B cell (primary cell): ENCODE measurements at regions not wholly inside any gene's neighbourhood (a gene's known extent, or its start where the extent isn't known, plus 50 kb on each side); places are given as distances from the start of the nearest gene placed in this dataset.

ENCODE experiments used
- ATAC-seq: fragments of 200-7000 bp; cut with Tn5 transposase; one replicate; pipeline ENCODE4 v1.10.0; 2021; ENCODE audit warnings: low read depth, mild to moderate bottlenecking, moderate number of reproducible peaks, moderate library complexity
- CTCF ChIA-PET: fragments of 350-600 bp; sonication (Branson Sonifier 250); formaldehyde crosslinking; loops from one replicate; lab custom pipeline; 2021; ENCODE audit warnings: antibody characterized with exemption, inconsistent platforms; lab: Charles Lee
- POLR2A ChIA-PET: fragments of 350-600 bp; sonication (Branson Sonifier 250); formaldehyde crosslinking; loops from one replicate; lab custom pipeline; 2021; ENCODE audit warnings: antibody characterized with exemption; lab: Charles Lee
- DNase-seq: peaks from one replicate; pipeline ENCODE4 v3.0.0; 2013
- H2AFZ ChIP-seq: 2 replicates; pipeline ENCODE4 v1.6.1; 2012; ENCODE audit warnings: mild to moderate bottlenecking, low read depth, low read length; ENCODE audit not compliant: insufficient read depth, poor library complexity, severe bottlenecking
- H3K27ac ChIP-seq, 2 donors: 1 replicate in 1 of 2; 2 replicates in 1 of 2; pipeline ENCODE4 v1.5.1; 2012 to 2013; ENCODE audit warnings: low read length in 2 of 2, mild to moderate bottlenecking in 2 of 2, moderate library complexity in 1 of 2
- H3K27me3 ChIP-seq, 4 experiments: fragments of 200-600 bp in 1 of 4; sonication (generic) in 1 of 4; replicated peaks in 1 of 4; 1 replicate in 2 of 4; 2 replicates in 2 of 4; pipeline versions ENCODE4 v1.6.1 to v1.7.0; 2013 to 2016; ENCODE audit warnings: low read length in 3 of 4, mild to moderate bottlenecking in 2 of 4, mixed read lengths in 1 of 4, moderate library complexity in 1 of 4; ENCODE audit not compliant: insufficient read depth in 4 of 4, control insufficient read depth in 3 of 4; ENCODE audit errors: control extremely low read depth in 1 of 4
- H3K36me3 ChIP-seq, 2 experiments: replicated peaks in 1 of 2; 1 replicate in 1 of 2; 2 replicates in 1 of 2; pipeline versions ENCODE4 v1.6.1 to v1.7.1; 2013; ENCODE audit warnings: low read length in 1 of 2; ENCODE audit not compliant: insufficient read depth in 2 of 2, control insufficient read depth in 1 of 2; ENCODE audit errors: control extremely low read depth in 1 of 2, extremely low read depth in 1 of 2
- H3K4me1 ChIP-seq, 2 donors: fragments of 200-600 bp in 1 of 2; sonication (generic) in 1 of 2; 1 replicate in 1 of 2; 2 replicates in 1 of 2; pipeline versions ENCODE4 v1.5.1 to v1.6.1; 2013 to 2017; ENCODE audit warnings: low read length in 2 of 2; ENCODE audit not compliant: control insufficient read depth in 2 of 2, insufficient read depth in 2 of 2
- H3K4me2 ChIP-seq: replicated peaks from 2 replicates; pipeline ENCODE3; 2012; ENCODE audit warnings: mild to moderate bottlenecking, low read depth, low read length; ENCODE audit not compliant: poor library complexity, severe bottlenecking
- H3K4me3 ChIP-seq, 5 experiments: fragments of 200-600 bp in 1 of 5; sonication (generic) in 1 of 5; 1 replicate in 3 of 5; 2 replicates in 2 of 5; pipeline versions ENCODE4 v1.5.1 to v1.7.0; 2011 to 2016; ENCODE audit warnings: low read length in 4 of 5, mild to moderate bottlenecking in 4 of 5, low read depth in 2 of 5, control low read depth in 1 of 5, moderate library complexity in 1 of 5; ENCODE audit not compliant: insufficient read depth in 1 of 5; ENCODE audit errors: control extremely low read depth in 1 of 5, extremely low read depth in 1 of 5
- H3K79me2 ChIP-seq: fragments of 200-600 bp; sonication (generic); one replicate; pipeline ENCODE4 v1.6.0; 2016; ENCODE audit warnings: low read length; ENCODE audit not compliant: control insufficient read depth, insufficient read depth
- H3K9ac ChIP-seq: fragments of 200-600 bp; sonication (generic); 2 replicates; pipeline ENCODE4 v1.6.1; 2017; ENCODE audit warnings: mild to moderate bottlenecking, low read length, moderate library complexity
- H3K9me3 ChIP-seq, 3 donors: one replicate each; pipeline versions ENCODE4 v1.6.1 to v1.7.1; 2013; ENCODE audit warnings: low read length in 2 of 3; ENCODE audit not compliant: control insufficient read depth in 2 of 3, insufficient read depth in 1 of 3; ENCODE audit errors: control extremely low read depth in 1 of 3
- H4K20me1 ChIP-seq: 2 replicates; pipeline ENCODE4 v1.6.0; 2012; ENCODE audit warnings: mild to moderate bottlenecking, low read length; ENCODE audit not compliant: insufficient read depth, control insufficient read depth, poor library complexity, severe bottlenecking
- H3K27ac Mint-ChIP-seq: one replicate; pipeline ENCODE4 v1.8.0; 2021; ENCODE audit warnings: mixed read lengths
- H3K27me3 Mint-ChIP-seq: one replicate; pipeline ENCODE4 v1.8.0; 2021; ENCODE audit warnings: mixed read lengths
- H3K4me1 Mint-ChIP-seq: one replicate; pipeline ENCODE4 v1.8.0; 2021; ENCODE audit warnings: mixed read lengths
- H3K4me3 Mint-ChIP-seq: one replicate; pipeline ENCODE4 v1.8.0; 2021; ENCODE audit warnings: mixed read lengths
- H3K9me3 Mint-ChIP-seq: one replicate; pipeline ENCODE4 v1.8.0; 2022; ENCODE audit warnings: mixed read lengths; ENCODE audit not compliant: insufficient read depth
- CTCF ChIP-seq: fragments of 200-600 bp; IDR thresholded peaks from one replicate; pipeline ENCODE4 v1.8.0; 2022; ENCODE audit warnings: antibody characterized with exemption, mild to moderate bottlenecking
- EZH2 ChIP-seq: IDR thresholded peaks from 2 replicates; pipeline ENCODE4 v1.6.1; 2012; ENCODE audit warnings: borderline replicate concordance, low read depth, mild to moderate bottlenecking, moderate library complexity, low read length; ENCODE audit not compliant: insufficient read depth, poor library complexity, severe bottlenecking
- WGBS: methylation state at CpG from one replicate; pipeline ENCODE4 v1.1.5; 2013; ENCODE audit warnings: missing lambda C conversion rate; ENCODE audit not compliant: insufficient coverage; 5-methylcytosine and 5-hydroxymethylcytosine counted together
- intact Hi-C: fragments of 100-400 bp; cut with micrococcal nuclease; formaldehyde crosslinking; loops from one replicate; pipeline ENCODE4 v1.10.0; 2022

- H3K4me3 Mint-ChIP-seq = no peak overlapping the region
- Histone ChIP-seq H4K20me1 (no peaks in the 10 kb centered on the region), H3K27me3 (no peaks in the 10 kb centered on the region), H3K9ac (no peak overlapping the region), H3K4me1 (no peaks in the 10 kb centered on the region), H3K9me3 (peaks cover 0 to 2% (median 0%) of the 10 kb centered on the region in 3 donors), H3K27ac (no peak overlapping the region), H2AFZ (no peak overlapping the region), H3K79me2 (no peaks in the 10 kb centered on the region), H3K4me2 (no peak overlapping the region), H3K36me3 (no peaks in the 10 kb centered on the region), H3K4me3 (no peak overlapping the region)
- no peaks in the 10 kb centered on the region for H3K4me1 Mint-ChIP-seq
- ChIA-PET CTCF (no interaction called here), POLR2A (no interaction called here)
- ATAC-seq (no peak), DNase-seq (no peak)
- WGBS = no CpG with 5 or more reads among the region's 3 CpGs
- TF ChIP-seq CTCF (no peak), EZH2 (no peak)
- peaks cover 3% of the 10 kb centered on the region for H3K27me3 Mint-ChIP-seq
- H3K9me3 Mint-ChIP-seq = peaks cover 4% of the 10 kb centered on the region
- intact Hi-C loops = no loop called here
- H3K27ac Mint-ChIP-seq = no peak overlapping the region
These were observed 323.9 kb upstream of the MSX2 start for GRCh38 chr5:174400461-174400860.

GRCh38 chr5:174401793-174402192 is 322.6 kb upstream of the MSX2 start:
- H3K27ac ChIP-seq = no peak overlapping the region
- WGBS = no CpG with 5 or more reads among the region's 5 CpGs
- H3K9ac ChIP-seq = no peak overlapping the region
- H3K4me1 ChIP-seq = no peaks in the 10 kb centered on the region
- no peaks in the 10 kb centered on the region for H3K27me3 ChIP-seq
- peaks cover 0 to 2% (median 0%) of the 10 kb centered on the region in 3 donors for H3K9me3 ChIP-seq
- Mint-ChIP-seq H3K27me3 (peaks cover 3% of the 10 kb centered on the region), H3K4me3 (no peak overlapping the region), H3K9me3 (peaks cover 4% of the 10 kb centered on the region), H3K4me1 (no peaks in the 10 kb centered on the region), H3K27ac (no peak overlapping the region)
- no peaks in the 10 kb centered on the region for H3K36me3 ChIP-seq
- POLR2A ChIA-PET = no interaction called here
- TF ChIP-seq EZH2 = no peak
- TF ChIP-seq CTCF = no peak
- H3K4me3 ChIP-seq = no peak overlapping the region
- intact Hi-C loops = no loop called here
- DNase-seq = no peak
- no peaks in the 10 kb centered on the region for H4K20me1 ChIP-seq
- H2AFZ ChIP-seq = no peak overlapping the region
- no peak for ATAC-seq
- H3K4me2 ChIP-seq = no peak overlapping the region
- no peaks in the 10 kb centered on the region for H3K79me2 ChIP-seq
- CTCF ChIA-PET = no interaction called here
